K562 (cell line): ENCODE measurements at regions not wholly inside any gene's neighbourhood (a gene's known extent, or its start where the extent isn't known, plus 50 kb on each side); places are given as distances from the start of the nearest gene placed in this dataset.
A peak's percentile ranks its signal among the peaks of the same experiment; 100 is the strongest.

Experiments used
- ATAC-seq: fragments of 200-7000 bp; cut with Tn5 transposase; 3 replicates; pipeline ENCODE4 v1.9.1; 2020; ENCODE audit warnings: moderate library complexity
- BruUV-seq: library from RNA; stranded (reverse); fragments of 400-500 nt; replicated peaks from 2 replicates; lab custom pipeline; 2021; lab: Mats Ljungman, UMichigan
- CTCF ChIA-PET: fragments of 300-600 bp; formaldehyde crosslinking; extraction: SDS; loops from one replicate; lab custom pipeline; 2021; ENCODE audit warnings: low intra/inter-chr PET ratio; lab: Yijun Ruan, JAX
- POLR2A ChIA-PET: fragments of 300-600, 350-650 bp; sonication (Branson Sonifier 250); formaldehyde crosslinking; extraction: SDS; loops from one replicate; lab custom pipeline; 2021; ENCODE audit warnings: antibody characterized with exemption, inconsistent platforms; lab: Yijun Ruan, JAX
- DNase-seq, 4 experiments: peaks; one replicate each; pipeline versions ENCODE4 v3.0.0 to v3.0.0-alpha.2; 2011 to 2018; ENCODE audit warnings: low spot score in 3 of 4, mixed read lengths in 3 of 4; ENCODE audit errors: extremely low read depth in 1 of 4
- FAIRE-seq: peaks from 2 replicates; lab custom pipeline; 2011; peaks lifted over from hg19 to GRCh38; lab: Jason Lieb, UNC
- H2AFZ ChIP-seq: 2 replicates; pipeline ENCODE4 v1.6.0; 2011; ENCODE audit warnings: low read depth, low read length, control low read depth, inconsistent platforms
- H3K27ac ChIP-seq: fragments of 200-600 bp; 3 replicates; pipeline ENCODE4 v1.8.0; 2011; ENCODE audit warnings: low read depth, mild to moderate bottlenecking, control low read depth, inconsistent platforms, low read length, moderate library complexity, mixed read lengths; ENCODE audit errors: extremely low read depth
- H3K27me3 ChIP-seq, 2 experiments: fragments of 300-600 bp in 1 of 2; 2 replicates in 1 of 2; 3 replicates in 1 of 2; pipeline versions ENCODE4 v1.6.0 to v1.8.0; 2011; ENCODE audit warnings: inconsistent platforms in 2 of 2, low read length in 2 of 2, mild to moderate bottlenecking in 1 of 2, mixed read lengths in 1 of 2, moderate library complexity in 1 of 2; ENCODE audit not compliant: control insufficient read depth in 2 of 2, insufficient read depth in 2 of 2
- H3K36me3 ChIP-seq: fragments of 300-600 bp; 3 replicates; pipeline ENCODE4 v1.8.0; 2011; ENCODE audit warnings: mild to moderate bottlenecking, low read length, inconsistent platforms; ENCODE audit not compliant: control insufficient read depth, insufficient read depth
- H3K4me1 ChIP-seq, 2 experiments: fragments of 200-600 bp in 1 of 2; replicated peaks in 1 of 2; 2 replicates in 1 of 2; 3 replicates in 1 of 2; pipeline versions ENCODE4 v1.5.1 to v1.8.0; 2011; ENCODE audit warnings: inconsistent platforms in 2 of 2, low read length in 2 of 2, mild to moderate bottlenecking in 1 of 2, mixed read lengths in 1 of 2, moderate library complexity in 1 of 2; ENCODE audit not compliant: control insufficient read depth in 2 of 2, insufficient read depth in 2 of 2
- H3K4me2 ChIP-seq: 2 replicates; pipeline ENCODE4 v1.6.1; 2011; ENCODE audit warnings: low read length, control low read depth, inconsistent platforms, mixed read lengths; ENCODE audit not compliant: insufficient read depth
- H3K4me3 ChIP-seq: fragments of 200-600 bp; sonication (generic), shearing (Covaris generic); 2 replicates; pipeline ENCODE4 v1.5.1; 2016; ENCODE audit warnings: control low read depth, inconsistent platforms
- H3K79me2 ChIP-seq: fragments of 200-600 bp; 3 replicates; pipeline ENCODE4 v1.8.0; 2011; ENCODE audit warnings: low read length, inconsistent platforms; ENCODE audit not compliant: control insufficient read depth, insufficient read depth
- H3K9ac ChIP-seq, 2 experiments: 2 replicates each; pipeline versions ENCODE4 v1.6.0 to v1.6.1; 2011; ENCODE audit warnings: low read depth in 2 of 2, low read length in 2 of 2, control low read depth in 1 of 2, inconsistent platforms in 1 of 2, mild to moderate bottlenecking in 1 of 2, mixed read lengths in 1 of 2; ENCODE audit not compliant: insufficient read depth in 1 of 2
- H3K9me1 ChIP-seq: one replicate; pipeline ENCODE4 v1.6.0; 2011; ENCODE audit warnings: inconsistent platforms, mild to moderate bottlenecking, low read length, moderate library complexity; ENCODE audit not compliant: control insufficient read depth, insufficient read depth
- H3K9me3 ChIP-seq: replicated peaks from 2 replicates; pipeline ENCODE4 v1.5.1; 2011; ENCODE audit warnings: low read depth, low read length, inconsistent platforms; ENCODE audit not compliant: control insufficient read depth, insufficient read depth
- H4K20me1 ChIP-seq: replicated peaks from 2 replicates; pipeline ENCODE4 v1.6.1; 2011; ENCODE audit warnings: low read length, inconsistent platforms, mixed read lengths; ENCODE audit not compliant: control insufficient read depth, insufficient read depth
- ARID1B ChIP-seq: fragments of 450-650 bp; IDR thresholded peaks from 2 replicates; pipeline ENCODE4 v1.6.1; 2016; ENCODE audit warnings: antibody characterized with exemption, mild to moderate bottlenecking, inconsistent platforms
- CBFA2T2 ChIP-seq: fragments of 450-650 bp; conservative IDR thresholded peaks from 2 replicates; pipeline ENCODE4 v1.6.1; 2017; ENCODE audit warnings: mild to moderate bottlenecking
- FOSL1 ChIP-seq: fragments of 200-800 bp; sonication (Bioruptor generic); conservative IDR thresholded peaks from 2 replicates; pipeline ENCODE4 v1.6.1; 2016; ENCODE audit warnings: missing genetic modification characterization, missing compliant biosample characterization
- JUN ChIP-seq, 2 experiments: sonication (generic) in 1 of 2; formaldehyde crosslinking in 1 of 2; IDR thresholded peaks; 2 replicates each; pipeline versions ENCODE4 v1.6.1 to v1.8.0; 2012 to 2022; ENCODE audit warnings: borderline replicate concordance in 2 of 2, mild to moderate bottlenecking in 2 of 2, improper control_type of control experiment in 1 of 2, low read depth in 1 of 2, low read length in 1 of 2, missing genetic modification reagents in 1 of 2
- JUNB ChIP-seq: fragments of 450-650 bp; formaldehyde crosslinking; conservative IDR thresholded peaks from 2 replicates; pipeline ENCODE4 v1.4.0; 2020; ENCODE audit warnings: mild to moderate bottlenecking
- JUND ChIP-seq, 2 experiments: IDR thresholded peaks; 2 replicates in 1 of 2; 3 replicates in 1 of 2; pipeline ENCODE4 v1.6.1; 2011; ENCODE audit warnings: borderline replicate concordance in 2 of 2, low read depth in 2 of 2, low read length in 2 of 2, improper control_type of control experiment in 1 of 2, missing biosample characterization in 1 of 2, missing genetic modification characterization in 1 of 2, missing genetic modification reagents in 1 of 2
- SOX6 ChIP-seq: fragments of 450-650 bp; IDR thresholded peaks from 2 replicates; pipeline ENCODE4 v1.6.1; 2014; ENCODE audit warnings: mild to moderate bottlenecking
- TRIM24 ChIP-seq, 2 experiments: fragments of 450-650 bp; IDR thresholded peaks; 2 replicates each; pipeline ENCODE4 v1.6.1; 2016
- ZNF668 ChIP-seq: fragments of 250-450 bp; sonication (Bioruptor Pico); IDR thresholded peaks from 2 replicates; pipeline ENCODE4 v1.8.0; 2022; ENCODE audit warnings: mild to moderate bottlenecking, inconsistent platforms
- WGBS: fragments of 100-300 bp; shearing (Covaris generic); methylation state at CpG from one replicate; pipeline ENCODE4 v1.1.6; 2016; ENCODE audit warnings: low coverage, mixed read lengths; ENCODE audit not compliant: insufficient coverage; ENCODE audit errors: missing lambda C conversion rate; 5-methylcytosine and 5-hydroxymethylcytosine counted together
- in situ Hi-C: fragments of 300-500 bp; cut with MboI; formaldehyde crosslinking; loops from 4 replicates; pipeline ENCODE4 v1.15.0; 2018; ENCODE audit warnings: inconsistent platforms, mixed read lengths
- intact Hi-C: fragments of 100-400 bp; cut with micrococcal nuclease; formaldehyde crosslinking; loops from 2 replicates; pipeline ENCODE4 v1.14.2; 2022
- TF ChIP-seq, protein P1 (sequence below): sonication (generic); formaldehyde crosslinking; IDR thresholded peaks from 2 replicates; pipeline ENCODE4 v1.8.0; 2022; ENCODE audit warnings: mild to moderate bottlenecking, missing genetic modification reagents
- TF ChIP-seq, protein P2 (sequence below): sonication (generic); formaldehyde crosslinking; IDR thresholded peaks from 2 replicates; pipeline ENCODE4 v1.9.0; 2022; ENCODE audit warnings: mild to moderate bottlenecking, missing genetic modification reagents
- TF ChIP-seq, protein P3 (sequence below): fragments of 250-450 bp; sonication (Bioruptor Pico); IDR thresholded peaks from 2 replicates; pipeline ENCODE4 v1.4.0; 2020; ENCODE audit warnings: mild to moderate bottlenecking, moderate library complexity
- TF ChIP-seq, protein P4 (sequence below): fragments of 250-450 bp; sonication (Bioruptor Pico); IDR thresholded peaks from 2 replicates; pipeline ENCODE4 v1.8.0; 2022; ENCODE audit warnings: inconsistent platforms, mild to moderate bottlenecking, moderate library complexity, borderline replicate concordance

DNA sequence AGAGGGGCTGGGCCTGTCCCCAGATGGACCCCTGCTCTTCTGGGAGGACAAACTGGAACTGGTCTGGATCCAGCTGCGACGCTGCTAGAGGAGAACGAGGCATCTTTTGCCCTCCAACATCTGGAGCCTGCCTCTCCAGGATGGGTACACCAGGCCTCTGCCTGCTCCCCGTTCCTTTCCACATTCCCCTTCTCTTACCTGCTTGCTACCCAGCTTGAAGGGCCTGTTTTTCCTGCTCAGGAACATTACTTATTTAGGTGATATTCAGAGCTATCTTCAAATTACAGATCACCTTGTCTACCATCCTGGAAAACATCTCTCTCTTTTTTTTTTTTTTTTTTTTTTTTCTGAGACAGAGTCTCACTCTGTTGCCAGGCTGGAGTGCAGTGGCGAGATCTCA, 64.0 kb downstream of the CHRD start (continued):
- TF ChIP-seq, protein P1, sequence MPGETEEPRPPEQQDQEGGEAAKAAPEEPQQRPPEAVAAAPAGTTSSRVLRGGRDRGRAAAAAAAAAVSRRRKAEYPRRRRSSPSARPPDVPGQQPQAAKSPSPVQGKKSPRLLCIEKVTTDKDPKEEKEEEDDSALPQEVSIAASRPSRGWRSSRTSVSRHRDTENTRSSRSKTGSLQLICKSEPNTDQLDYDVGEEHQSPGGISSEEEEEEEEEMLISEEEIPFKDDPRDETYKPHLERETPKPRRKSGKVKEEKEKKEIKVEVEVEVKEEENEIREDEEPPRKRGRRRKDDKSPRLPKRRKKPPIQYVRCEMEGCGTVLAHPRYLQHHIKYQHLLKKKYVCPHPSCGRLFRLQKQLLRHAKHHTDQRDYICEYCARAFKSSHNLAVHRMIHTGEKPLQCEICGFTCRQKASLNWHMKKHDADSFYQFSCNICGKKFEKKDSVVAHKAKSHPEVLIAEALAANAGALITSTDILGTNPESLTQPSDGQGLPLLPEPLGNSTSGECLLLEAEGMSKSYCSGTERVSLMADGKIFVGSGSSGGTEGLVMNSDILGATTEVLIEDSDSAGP (CRISPR knock-in tag), result no peak
- TF ChIP-seq, protein P2, sequence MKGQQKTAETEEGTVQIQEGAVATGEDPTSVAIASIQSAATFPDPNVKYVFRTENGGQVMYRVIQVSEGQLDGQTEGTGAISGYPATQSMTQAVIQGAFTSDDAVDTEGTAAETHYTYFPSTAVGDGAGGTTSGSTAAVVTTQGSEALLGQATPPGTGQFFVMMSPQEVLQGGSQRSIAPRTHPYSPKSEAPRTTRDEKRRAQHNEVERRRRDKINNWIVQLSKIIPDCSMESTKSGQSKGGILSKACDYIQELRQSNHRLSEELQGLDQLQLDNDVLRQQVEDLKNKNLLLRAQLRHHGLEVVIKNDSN, result no peak
- TF ChIP-seq, protein P3, sequence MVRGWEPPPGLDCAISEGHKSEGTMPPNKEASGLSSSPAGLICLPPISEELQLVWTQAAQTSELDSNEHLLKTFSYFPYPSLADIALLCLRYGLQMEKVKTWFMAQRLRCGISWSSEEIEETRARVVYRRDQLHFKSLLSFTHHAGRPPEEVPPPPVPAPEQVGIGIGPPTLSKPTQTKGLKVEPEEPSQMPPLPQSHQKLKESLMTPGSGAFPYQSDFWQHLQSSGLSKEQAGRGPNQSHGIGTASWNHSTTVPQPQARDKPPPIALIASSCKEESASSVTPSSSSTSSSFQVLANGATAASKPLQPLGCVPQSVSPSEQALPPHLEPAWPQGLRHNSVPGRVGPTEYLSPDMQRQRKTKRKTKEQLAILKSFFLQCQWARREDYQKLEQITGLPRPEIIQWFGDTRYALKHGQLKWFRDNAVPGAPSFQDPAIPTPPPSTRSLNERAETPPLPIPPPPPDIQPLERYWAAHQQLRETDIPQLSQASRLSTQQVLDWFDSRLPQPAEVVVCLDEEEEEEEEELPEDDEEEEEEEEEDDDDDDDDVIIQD, result no peak
- TF ChIP-seq CBFA2T2 (no peak), TRIM24 (IDR thresholded peaks at IDR 0.05) (no peak)

DNA sequence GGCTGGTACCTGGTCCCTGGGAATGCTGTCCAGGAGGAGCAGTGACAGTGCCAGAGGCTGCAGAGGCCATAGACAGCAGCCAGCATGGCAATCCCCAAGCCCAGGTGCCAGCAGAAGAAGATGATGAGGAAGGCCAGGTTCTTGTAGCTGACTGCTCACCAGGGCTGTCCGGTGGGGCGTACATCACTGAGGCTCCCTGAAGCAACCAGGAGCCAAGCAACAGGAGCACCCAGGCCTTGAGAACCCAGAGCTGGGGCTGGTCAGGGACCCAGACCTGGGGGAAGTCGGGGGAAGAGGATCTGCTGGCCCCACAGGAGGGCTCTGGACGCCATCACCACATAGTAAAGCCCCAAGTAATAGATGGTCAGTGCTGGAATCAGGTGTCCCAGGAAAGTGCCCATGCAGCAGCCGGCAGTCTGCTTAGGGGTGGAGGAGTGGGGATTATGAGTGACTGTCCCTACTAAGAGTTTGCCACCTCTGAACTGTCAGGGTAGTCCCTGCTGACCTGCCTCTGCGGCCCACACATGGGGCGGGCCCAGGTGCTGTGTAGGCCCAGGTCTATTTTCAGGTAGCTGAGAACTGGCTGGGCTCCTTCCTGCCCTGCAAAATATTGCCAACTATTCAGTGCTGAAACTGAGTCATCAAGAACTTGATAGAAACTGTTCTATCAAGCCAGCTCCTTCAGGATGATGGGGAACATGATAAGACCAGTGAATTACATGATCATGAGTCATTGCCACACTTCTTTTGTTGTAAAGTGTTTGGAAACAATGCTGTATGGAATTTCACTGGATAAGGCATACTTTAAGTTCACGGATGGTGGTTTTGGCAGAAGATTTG, 68.7 kb downstream of the CHRD start:
- POLR2A ChIA-PET, result interaction anchor here (0.7 kb wide), 1 partner anchor 232 kb away, joined by 3 read pairs; no protein-coding TSS in a partner anchor
- Histone ChIP-seq H3K4me1 (no peaks in the 10 kb centered on the region), H3K27ac (no peak overlapping the region), H3K36me3 (no peaks in the 10 kb centered on the region), H4K20me1 (no peaks in the 10 kb centered on the region), H2AFZ (no peak overlapping the region), H3K9ac (0 out of 4 replicates have a peak overlapping the region, but pooled peaks of 1 of the 2 experiments have one; percentile 17), H3K9me1 (no peaks in the 10 kb centered on the region), H3K27me3 (peaks cover 15 to 29% of the 10 kb centered on the region in 2 experiments; a peak in 3 of 5 replicates), H3K9me3 (no peaks in the 10 kb centered on the region), H3K79me2 (no peaks in the 10 kb centered on the region), H3K4me2 (no peak overlapping the region), H3K4me3 (no peak overlapping the region)
- FAIRE-seq, result no peak
- no peak for ATAC-seq
- no peak for DNase-seq
- under 1% methylated on average over 8 of the region's 8 CpGs for WGBS
- CTCF ChIA-PET, result no interaction called here
- no TSS peak for BruUV-seq
- intact Hi-C loops, result no loop called here
- in situ Hi-C loops, result no loop called here
- TF ChIP-seq JUND (IDR thresholded peaks at IDR 0.05; ENCODE audit: borderline replicate concordance, low read depth, low read length), result peak; percentile 36; the same call in 1 of the 2 replicates
- TF ChIP-seq JUND (tag; IDR thresholded peaks at IDR 0.05; ENCODE audit: borderline replicate concordance, low read depth, low read length), result peak; percentile 71
- TF ChIP-seq, protein P4, sequence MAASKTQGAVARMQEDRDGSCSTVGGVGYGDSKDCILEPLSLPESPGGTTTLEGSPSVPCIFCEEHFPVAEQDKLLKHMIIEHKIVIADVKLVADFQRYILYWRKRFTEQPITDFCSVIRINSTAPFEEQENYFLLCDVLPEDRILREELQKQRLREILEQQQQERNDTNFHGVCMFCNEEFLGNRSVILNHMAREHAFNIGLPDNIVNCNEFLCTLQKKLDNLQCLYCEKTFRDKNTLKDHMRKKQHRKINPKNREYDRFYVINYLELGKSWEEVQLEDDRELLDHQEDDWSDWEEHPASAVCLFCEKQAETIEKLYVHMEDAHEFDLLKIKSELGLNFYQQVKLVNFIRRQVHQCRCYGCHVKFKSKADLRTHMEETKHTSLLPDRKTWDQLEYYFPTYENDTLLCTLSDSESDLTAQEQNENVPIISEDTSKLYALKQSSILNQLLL (CRISPR knock-in tag), result no peak
- no peak for TF ChIP-seq ZNF668 (CRISPR knock-in tag)
- 0 out of 2 replicates have a peak, but pooled peaks have one; percentile 24 for TF ChIP-seq JUNB
- peak; percentile 85 for TF ChIP-seq FOSL1 (tag)
- TF ChIP-seq SOX6, result peak; percentile 37; the same call in 1 of the 2 replicates
- peak; percentile 27; the same call in 1 of the 2 replicates for TF ChIP-seq JUN (IDR thresholded peaks at IDR 0.05; ENCODE audit: borderline replicate concordance, low read depth, low read length)
- no peak for TF ChIP-seq JUN (CRISPR knock-in tag; IDR thresholded peaks at IDR 0.05; ENCODE audit: borderline replicate concordance)
- TF ChIP-seq ARID1B, result peak; percentile 20; the same call in 1 of the 2 replicates
